ENCODE measurements at regions not wholly inside any gene's neighbourhood (a gene's known extent, or its start where the extent isn't known, plus 50 kb on each side); places are given as distances from the start of the nearest gene placed in this dataset.

GRCh38 chr1:59063501-59063900, 233.4 kb upstream of the FGGY start:
- TF ChIP-seq, protein P1, sequence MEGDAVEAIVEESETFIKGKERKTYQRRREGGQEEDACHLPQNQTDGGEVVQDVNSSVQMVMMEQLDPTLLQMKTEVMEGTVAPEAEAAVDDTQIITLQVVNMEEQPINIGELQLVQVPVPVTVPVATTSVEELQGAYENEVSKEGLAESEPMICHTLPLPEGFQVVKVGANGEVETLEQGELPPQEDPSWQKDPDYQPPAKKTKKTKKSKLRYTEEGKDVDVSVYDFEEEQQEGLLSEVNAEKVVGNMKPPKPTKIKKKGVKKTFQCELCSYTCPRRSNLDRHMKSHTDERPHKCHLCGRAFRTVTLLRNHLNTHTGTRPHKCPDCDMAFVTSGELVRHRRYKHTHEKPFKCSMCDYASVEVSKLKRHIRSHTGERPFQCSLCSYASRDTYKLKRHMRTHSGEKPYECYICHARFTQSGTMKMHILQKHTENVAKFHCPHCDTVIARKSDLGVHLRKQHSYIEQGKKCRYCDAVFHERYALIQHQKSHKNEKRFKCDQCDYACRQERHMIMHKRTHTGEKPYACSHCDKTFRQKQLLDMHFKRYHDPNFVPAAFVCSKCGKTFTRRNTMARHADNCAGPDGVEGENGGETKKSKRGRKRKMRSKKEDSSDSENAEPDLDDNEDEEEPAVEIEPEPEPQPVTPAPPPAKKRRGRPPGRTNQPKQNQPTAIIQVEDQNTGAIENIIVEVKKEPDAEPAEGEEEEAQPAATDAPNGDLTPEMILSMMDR (IDR thresholded peaks at IDR 0.05): no peak
- no peak for TF ChIP-seq POLR2A (IDR thresholded peaks at IDR 0.05)
